CD4-positive, alpha-beta T cell treated with Interleukin-17A for 4 hours (primary cell): ENCODE measurements at regions not wholly inside any gene's neighbourhood (a gene's known extent, or its start where the extent isn't known, plus 50 kb on each side); places are given as distances from the start of the nearest gene placed in this dataset.
"Not testable (repeated sequence)": the region's sequence is repeated elsewhere in the genome, so short reads cannot be mapped to it uniquely, and the experiment has no call there.

ENCODE experiments used
- DNase-seq: peaks from one replicate; pipeline ENCODE4 v3.0.0-alpha.2; 2020; ENCODE audit warnings: mixed read lengths

DNA sequence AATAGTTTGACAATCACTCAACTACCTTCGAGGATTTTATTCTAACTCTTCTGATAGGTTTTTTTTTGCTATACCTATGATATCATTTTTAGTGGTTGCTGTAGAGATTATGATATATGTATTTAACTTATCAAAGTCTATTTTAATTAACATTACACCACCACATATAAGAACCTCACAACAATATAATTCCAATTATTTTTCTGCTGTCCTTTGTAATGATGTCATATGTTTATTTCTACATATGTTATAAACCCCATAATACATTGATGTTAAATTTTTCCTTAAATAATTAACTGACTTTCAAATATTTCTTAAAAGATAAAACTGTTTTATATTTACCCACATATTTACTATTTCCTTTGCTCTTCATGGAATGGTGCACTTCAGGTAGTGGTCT is 103.4 kb upstream of the KITLG start:
- no peak for DNase-seq

DNA sequence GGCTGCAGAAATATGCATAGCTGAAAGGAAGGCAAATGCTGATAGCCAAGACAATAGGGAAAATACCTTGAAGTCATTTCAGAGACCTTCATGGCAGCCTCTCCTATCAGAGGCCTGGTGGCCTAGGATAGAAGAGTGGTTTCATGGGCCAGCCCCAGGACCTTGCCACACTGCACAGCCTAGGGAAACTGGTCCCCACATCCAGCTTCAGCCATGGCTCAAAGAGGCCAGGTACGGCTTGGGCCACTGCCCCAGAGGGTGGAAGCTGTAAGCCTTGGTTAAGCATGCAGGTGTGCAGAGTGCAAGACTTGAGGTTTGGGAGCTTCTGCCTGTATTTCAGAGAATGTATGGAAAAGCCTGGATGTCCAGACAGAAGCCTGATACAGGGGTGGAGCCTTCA is 101.0 kb upstream of the KITLG start:
- no peak for DNase-seq

DNA sequence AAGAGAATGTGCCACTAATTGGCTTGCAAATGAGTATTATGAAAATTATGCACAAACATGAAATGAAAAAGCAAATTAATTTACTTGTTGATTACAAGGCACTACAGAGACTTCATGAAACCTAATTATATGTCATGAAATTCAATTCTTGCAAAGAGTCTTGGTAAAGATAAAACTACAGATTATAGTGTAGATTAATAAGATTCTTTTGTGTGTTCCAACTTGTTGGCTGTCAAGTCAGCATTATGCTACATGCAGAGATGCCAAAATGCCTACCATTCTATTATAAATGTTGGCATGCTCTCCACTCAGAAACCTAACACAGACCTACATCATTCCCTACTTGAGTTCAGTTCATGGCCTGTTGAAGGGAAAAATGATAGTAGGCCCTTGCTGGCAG is 97.2 kb upstream of the KITLG start:
- no peak for DNase-seq

DNA sequence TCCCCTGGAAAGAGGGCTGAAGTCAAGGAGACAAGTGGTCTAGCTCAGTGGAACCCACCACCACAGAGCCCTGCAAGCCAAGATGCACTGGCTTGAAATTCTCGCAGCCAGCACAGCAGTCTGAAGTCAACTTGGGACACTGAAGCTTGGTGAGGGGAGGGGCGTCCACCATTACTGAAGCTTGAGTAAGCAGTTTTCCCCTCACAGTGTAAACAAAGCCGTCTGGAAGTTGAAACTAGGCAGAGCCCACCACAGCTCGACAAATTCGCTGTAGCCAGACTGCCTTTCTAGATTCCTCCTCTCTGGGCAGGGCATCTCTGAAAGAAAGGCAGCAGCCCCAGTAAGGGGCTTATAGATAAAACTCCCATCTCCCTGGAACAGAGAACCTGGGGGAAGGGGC is 87.3 kb upstream of the KITLG start:
- not testable (repeated sequence) for DNase-seq

DNA sequence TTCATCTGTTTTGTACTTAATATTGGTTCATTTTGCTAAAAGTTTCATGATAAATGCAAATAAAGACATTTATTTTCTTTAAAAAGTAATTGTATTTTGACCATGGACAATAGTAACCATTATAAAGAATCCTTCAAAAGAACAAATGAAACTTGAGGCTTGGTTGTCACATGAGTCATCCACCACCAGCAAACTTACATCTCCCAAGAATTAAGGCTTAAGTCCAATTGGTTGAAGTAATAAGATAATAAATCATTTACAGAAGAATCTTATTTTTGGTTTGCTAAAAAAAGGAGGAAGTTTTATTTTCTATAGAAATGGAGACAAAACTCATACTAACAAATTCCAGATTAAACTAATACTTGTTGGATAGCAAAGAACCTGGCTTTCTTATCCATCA is 84.8 kb upstream of the KITLG start:
- DNase-seq, result no peak

DNA sequence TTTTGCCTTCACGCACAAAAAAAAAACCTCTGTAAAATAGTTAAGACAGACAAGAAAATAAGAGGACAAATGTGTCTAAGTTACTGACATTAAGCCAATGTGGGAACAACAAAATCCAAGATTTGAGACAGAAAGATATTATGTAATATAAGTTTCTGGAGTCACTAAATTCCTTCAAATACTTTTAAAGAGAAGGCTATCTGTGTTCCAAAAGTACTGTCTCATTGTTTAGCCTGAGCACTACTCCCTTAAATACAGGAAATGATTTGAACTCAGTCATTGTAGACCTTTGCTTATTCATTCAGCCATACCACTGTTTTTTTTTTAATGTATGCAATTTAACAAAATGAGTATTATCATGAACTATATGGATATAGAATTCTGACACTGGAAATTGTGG is 82.7 kb upstream of the KITLG start:
- DNase-seq, result no peak

DNA sequence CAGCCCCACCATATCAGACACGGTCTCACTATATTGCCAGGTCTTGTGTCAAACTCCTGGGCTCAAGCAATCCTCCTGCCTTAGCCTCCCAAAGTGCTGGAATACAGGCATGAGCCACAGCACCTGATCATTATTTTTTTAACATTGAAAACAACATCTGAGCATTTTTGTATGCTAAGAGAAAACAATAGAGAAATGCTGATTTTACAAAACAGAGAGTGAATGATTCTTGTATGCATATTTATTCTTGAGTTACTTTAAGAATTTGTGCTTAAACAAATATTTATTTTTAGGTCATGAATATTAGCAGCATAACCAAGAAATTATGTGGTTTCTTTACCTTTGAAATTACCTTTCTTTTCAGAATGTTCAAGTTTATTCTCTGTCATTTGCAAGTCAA is 81.8 kb upstream of the KITLG start:
- DNase-seq, result no peak

DNA sequence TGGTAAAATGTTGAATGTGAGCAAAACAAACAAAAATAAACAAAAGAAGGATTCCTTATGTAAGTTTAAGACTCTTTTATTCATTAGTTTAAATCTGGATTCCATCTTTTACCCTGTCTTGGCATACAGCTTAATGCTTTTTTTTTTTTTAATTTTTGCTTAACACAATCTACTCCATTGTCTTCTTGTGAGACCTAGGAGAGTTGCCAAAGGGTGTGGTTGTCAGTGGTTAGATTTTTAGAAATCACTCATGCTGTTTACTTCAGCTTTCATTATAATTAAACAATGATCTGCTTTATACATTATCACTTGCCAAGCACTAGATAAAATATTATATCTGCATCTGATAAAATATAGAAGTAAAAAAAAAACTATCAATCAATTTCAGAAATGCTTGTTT is 77.7 kb upstream of the KITLG start:
- no peak for DNase-seq

DNA sequence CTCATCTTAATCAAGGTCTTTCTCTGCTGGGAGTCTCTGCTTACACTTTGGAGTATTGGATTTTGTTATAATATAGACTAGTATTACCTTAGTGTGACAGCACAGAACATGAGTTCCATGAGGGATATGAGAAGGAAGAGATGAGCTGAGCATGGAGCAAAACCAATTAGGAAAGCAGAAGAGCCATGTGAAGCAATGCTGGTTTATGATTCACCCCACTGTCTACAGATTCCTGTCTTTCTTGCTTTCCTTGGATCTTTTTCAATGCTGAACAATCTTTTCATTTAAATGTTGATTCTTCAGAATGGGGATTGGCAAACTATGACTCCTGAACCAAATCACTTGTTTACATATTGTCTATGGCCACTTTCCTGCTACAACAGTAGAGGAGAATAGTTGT is 70.4 kb upstream of the KITLG start:
- no peak for DNase-seq

DNA sequence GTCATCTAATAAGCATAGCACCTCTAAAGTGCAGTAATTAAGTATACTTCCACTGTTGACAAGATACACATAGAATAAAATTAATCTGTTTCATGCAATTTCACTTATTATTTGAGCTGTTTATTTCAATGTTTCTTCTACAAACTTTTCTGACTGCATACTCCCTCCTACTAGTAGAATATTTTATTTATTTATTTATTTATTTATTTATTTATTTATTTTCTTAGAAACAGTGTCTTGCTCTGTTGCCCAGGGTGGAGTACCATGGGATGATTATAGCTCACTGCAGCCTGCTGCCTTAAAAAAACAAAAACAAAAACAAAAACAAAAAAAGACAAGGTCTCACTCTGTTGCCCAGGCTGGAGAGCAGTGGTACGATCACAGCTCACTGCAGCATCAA is 68.4 kb upstream of the KITLG start:
- no peak for DNase-seq

DNA sequence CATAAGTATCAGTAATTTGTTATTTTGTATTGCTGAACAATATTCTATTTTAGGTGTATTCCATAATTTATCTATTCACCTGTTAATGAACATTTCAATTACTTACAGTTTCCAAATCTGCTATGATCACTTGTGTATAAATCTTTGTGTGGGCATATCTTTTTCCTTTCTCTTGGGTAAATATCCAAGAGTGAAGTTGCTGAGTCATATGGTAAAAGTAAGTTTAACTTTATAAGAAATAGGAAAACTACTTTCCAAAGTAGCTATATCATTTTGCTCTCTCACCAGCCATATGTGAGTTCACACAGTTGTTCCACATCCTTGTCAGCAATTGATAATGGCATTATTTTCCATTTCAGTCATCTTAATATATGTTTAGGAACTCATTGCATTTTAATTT is 66.6 kb upstream of the KITLG start:
- no peak for DNase-seq

DNA sequence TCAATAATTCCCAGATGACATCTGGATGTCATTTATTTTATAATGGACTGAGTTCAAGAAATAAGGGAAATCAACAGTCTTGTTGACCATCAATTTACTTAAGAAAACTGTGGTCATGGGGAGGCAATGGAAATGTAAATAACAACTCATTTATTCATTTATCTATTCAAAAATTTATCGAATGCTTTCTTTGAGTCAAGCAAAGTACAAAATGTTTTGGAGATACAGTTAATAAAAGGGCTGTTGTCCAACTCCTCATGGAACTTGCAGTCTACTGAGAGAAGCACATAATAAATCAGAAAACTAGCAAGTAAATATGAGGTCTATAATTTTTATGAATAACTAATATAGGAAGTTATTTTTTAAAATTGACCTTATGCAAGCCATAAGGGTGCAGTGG is 65.5 kb upstream of the KITLG start:
- no peak for DNase-seq

DNA sequence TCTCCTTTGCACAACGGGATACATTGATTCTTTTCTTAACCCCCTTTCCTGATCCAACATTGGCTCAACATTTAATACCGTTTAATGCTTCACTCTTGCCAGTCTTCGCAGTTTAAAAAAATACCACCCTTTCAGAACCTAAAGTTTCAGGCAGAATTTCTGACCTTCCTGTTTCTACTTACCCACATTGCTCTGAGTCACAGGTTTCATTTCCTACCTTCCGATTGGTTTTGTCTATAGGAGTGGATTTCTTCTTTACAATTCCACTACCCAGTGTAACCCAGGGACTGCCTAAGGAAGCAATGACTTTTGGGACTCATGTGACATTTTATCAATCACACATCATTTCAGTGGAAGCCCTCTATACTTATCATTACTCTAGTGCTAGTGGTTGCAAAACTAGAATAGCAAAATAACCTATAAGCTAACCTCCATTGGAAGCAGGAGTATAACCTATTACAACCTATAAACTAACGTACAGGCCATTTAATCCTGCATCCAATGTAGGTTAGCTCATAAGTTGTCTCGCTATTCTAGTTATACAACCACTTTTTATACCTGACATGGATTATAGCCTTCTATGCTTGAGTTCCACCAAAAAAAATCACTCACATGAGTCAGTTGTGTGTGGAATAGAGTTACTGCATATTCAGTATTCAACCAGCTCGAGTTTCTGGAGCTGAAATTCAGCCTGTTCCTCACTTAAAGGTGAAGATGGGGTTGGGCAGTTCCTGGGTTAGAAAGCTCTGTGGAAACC is 64.9 kb upstream of the KITLG start:
- DNase-seq, result no peak

DNA sequence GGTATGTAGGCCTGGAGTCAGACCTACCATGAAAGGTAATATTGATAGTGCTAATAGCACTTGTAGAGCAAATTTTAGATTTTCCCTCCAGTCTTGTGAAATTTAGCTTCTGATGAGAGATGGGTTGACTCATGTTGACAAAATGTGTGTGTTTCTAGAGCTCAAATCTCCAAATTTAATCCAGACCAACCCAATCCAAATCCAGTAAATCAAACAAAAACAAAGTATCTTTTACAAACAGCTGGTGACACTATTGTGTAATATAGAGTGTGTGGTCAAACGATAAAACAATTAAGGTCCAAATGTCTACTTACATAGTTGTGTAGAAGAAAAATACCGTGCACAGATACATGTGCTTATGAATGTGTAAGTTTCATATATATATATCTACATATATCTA is 63.4 kb upstream of the KITLG start:
- DNase-seq, result no peak

DNA sequence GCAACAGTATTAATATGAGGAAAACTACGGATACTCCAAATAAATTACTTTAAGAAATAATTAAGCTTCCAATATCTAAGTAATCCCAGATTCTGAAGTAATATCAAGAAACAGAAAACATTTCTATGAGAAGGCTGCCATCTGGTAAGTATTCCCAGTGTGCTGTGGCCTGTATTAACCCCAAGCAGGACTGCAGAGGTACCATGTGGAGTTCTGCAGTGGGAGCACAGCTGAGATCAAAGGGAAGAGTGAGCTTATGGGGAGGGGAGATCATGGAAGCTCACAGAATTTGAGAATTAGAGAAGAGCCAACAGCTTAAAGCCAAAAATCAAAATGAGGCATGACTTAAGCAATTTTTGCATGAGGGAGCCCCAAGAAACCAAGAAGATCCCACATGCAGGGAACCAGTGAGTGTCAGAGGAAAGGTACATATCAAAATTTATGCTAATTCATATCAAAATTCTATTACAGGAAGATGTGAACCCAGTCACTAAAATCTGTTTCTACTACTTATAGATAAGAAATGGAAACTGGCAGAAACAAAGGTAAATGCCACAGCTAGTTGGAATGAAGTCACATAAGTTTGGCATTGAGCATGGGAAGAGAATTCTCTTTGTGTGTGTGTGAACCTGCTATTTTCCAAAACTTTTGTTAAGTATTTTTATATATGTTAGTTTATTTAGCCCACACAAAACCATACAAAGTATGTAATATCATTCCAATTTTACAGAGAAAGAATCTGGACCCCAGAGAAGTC is 62.6 kb upstream of the KITLG start:
- DNase-seq, result no peak

DNA sequence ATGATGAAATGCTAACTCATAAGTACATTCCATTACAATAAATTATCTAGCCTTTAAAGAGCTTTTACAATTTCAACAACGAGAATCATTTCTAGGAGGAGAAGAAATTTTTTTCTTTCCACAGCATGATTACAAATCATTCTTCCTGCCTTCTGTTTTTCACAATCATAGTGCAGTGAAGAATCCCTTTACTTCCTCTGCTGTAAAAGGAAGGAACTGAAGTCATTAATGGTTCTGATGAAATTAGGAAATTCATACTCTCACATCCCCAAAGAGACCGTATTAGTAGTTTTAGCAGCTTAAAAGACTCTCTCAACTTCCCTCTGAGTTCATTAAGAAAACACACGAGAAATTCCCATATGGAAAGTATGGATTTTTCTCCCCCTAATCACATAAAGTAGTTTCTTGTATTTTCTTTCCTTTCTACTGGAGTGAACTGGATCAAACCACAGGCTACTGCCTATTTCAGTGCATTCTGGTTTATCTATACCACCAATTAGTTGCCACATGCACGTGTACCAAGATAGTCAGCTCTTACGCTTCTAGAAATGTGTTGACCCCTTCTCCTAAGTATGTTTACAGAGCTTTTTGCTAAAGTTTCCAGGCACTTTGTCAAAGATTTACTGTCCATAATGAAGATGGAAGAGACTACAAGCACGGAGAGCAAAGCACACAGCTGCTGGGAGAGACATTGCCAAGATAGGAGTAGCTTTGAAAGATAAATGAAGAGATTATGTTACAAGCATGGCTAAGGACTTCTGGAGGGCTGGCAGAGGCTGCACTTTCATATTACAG is 58.9 kb upstream of the KITLG start:
- no peak for DNase-seq

DNA sequence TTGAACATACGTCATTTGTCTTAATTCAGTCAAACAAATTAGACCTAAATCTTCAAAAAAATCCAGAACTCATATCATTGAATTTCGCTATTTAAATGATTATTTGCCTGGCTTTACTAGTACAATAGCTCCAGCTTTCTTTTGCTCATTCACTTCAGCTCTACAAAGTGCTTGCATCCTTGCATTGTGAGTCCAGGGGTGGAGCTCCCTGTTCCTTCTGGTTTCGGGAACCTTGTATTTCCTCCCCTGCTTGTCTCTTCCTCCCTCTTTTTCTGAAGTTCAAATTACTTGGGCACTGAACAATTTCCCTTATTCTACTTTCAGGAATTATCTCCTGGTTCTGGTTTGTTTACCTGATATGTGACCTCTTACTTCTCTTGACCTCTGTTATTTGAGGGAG is 58.1 kb upstream of the KITLG start:
- no peak for DNase-seq

DNA sequence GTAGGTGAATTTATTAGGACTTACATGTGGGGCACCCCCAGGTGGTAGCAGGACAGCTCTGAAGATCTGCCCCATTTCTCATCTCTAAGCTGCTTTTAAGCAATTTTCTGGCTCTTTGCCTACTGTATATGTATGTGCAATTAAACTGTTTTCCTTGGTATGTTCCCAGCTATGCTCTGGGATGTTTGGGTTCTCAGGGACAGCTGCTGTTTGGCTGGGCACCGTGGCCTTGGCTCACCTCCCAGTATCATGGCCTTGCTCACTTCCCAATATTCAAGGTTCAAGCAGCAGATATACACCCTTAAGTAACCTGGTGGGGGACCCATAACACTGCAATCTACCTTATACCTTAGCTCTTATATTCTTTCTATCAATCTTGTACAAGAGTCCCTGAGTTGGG is 53.7 kb upstream of the KITLG start:
- DNase-seq, result no peak

DNA sequence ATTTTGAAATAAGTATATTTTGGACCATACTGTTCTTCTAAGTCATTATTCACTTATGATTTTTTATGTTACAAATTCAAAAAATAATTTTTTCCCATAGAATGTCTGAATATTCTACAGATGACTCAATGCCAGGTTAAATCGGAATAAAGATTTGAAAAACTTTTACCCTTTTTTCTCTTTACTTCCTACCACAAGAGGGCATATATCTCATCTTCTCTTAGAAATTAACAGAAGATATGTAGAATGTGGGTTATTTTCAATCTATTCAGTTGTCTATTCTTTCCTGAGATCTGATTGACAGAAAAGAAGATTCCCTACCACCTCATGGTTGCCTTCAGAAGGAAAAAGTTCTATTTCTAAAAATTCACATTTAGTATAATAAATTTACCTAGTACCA is 53.0 kb upstream of the KITLG start:
- DNase-seq, result no peak

DNA sequence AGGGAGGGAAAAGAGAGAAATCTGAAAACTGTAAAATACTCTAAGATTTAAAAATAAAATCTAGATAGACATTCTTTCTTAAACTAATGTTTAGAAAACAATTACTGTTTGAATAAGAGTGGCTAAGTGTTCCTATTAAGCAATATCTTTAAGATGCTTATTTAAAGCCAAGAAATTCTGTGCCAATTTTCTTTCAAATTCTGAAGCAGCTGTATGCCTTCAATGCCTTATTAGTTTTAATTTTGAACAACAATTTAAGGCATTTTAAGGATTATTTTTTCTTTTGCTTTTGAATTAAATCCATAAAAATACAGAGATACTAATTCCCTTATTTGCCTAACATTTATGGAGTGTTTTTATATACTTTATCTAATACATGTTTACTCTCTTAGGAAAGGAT is 50.3 kb upstream of the KITLG start:
- no peak for DNase-seq
